HG03045 (cell line): ENCODE measurements at regions not wholly inside any gene's neighbourhood (a gene's known extent, or its start where the extent isn't known, plus 50 kb on each side); places are given as distances from the start of the nearest gene placed in this dataset.

Experiments
- ATAC-seq: cut with Tn5 transposase; IDR thresholded peaks from one replicate; pipeline ENCODE4 v1.9.1; 2021; ENCODE audit warnings: mild to moderate bottlenecking, moderate library complexity; ENCODE audit not compliant: unreplicated experiment

DNA sequence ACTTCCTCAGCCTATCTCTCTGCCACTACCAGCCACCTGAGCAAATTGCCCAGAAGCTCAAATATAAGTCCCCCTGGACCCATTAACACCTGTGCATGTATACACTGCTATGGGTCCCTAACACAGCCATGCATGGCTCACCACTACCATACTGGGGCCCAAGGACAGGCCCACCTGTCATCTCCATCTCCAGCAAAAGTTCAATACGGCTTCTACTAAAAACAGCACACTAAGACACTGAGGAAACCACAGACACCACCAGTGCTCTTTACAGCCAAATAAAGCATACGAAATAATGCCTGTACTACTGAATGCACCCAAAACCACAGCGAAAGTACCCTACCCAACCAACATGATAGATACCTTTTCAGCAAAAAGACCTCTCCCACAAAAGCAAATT, 85.6 kb upstream of the GHR start:
- no peak for ATAC-seq

- ATAC-seq = no peak
Observed at GRCh38 chr5:42338136-42338535, 85.1 kb upstream of the GHR start.

DNA sequence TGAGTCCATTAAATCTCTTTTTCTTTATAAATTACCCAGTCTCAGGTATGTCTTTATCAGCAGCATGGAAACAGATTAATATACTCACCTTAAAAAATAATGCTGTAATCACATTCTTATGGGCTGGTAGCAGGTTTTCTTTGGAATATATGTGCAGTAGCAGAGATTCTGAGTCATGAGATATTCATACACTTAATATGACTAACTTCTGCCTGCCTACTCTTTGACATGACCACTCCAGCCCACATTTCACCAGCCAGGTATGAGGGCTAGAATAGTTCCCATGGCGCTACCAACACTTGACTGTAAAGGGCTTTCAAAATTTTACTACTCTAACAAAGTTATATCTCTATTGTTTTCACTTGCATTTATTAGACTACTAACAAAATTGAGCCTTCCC, 74.1 kb upstream of the GHR start:
- ATAC-seq = no peak

DNA sequence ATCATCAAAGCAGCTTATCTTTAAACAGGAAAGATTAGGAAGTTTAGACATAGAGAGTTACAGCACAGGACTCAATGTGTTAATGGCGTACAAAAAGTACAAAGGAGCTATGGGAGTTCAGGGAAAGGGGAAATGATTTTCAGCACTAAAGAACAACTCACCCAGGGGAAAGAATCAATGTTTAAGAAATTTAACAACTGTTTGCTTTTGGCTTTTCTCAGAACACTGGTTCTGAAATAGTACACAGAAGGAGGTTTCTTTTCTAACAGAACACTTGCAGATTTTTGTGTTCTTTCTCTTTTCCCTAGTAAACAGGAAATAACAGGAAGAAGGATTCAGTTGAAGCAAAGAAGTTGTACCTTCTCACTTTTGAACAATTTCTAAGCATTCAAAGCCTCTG, 71.3 kb upstream of the GHR start:
- no peak for ATAC-seq

GRCh38 chr5:42360056-42360455, 63.2 kb upstream of the GHR start:
- ATAC-seq = no peak

- ATAC-seq = no peak
Observed at GRCh38 chr5:42360616-42361314, 62.5 kb upstream of the GHR start.

GRCh38 chr5:42361315-42361688, 61.9 kb upstream of the GHR start:
- ATAC-seq = no peak

- ATAC-seq = peak; percentile 60
Observed at GRCh38 chr5:42366051-42366450, 57.2 kb upstream of the GHR start.
